GM18502 (cell line): ENCODE measurements at regions not wholly inside any gene's neighbourhood (a gene's known extent, or its start where the extent isn't known, plus 50 kb on each side); places are given as distances from the start of the nearest gene placed in this dataset.

Experiments
- ATAC-seq: cut with Tn5 transposase; IDR thresholded peaks from one replicate; pipeline ENCODE4 v1.9.1; 2021; ENCODE audit warnings: mild to moderate bottlenecking; ENCODE audit not compliant: unreplicated experiment, poor library complexity

GRCh38 chr2:226155093-226155875 lies 644.3 kb downstream of the IRS1 start:
- ATAC-seq: no peak

GRCh38 chr2:226154610-226155009 lies 645.0 kb downstream of the IRS1 start:
- ATAC-seq: no peak

- no peak for ATAC-seq
Observed at GRCh38 chr2:226153553-226153952, 646.1 kb downstream of the IRS1 start.

- ATAC-seq: no peak
Observed at GRCh38 chr2:226151157-226151556, 648.5 kb downstream of the IRS1 start.

GRCh38 chr2:226143091-226143490 lies 656.5 kb downstream of the IRS1 start:
- ATAC-seq: no peak

- ATAC-seq: no peak
Observed at GRCh38 chr2:226142463-226142862, 657.2 kb downstream of the IRS1 start.

- no peak for ATAC-seq
Observed at GRCh38 chr2:226140594-226140993, 659.0 kb downstream of the IRS1 start.

GRCh38 chr2:226139759-226140158 lies 659.9 kb downstream of the IRS1 start:
- no peak for ATAC-seq

GRCh38 chr2:226137201-226137811 lies 662.3 kb downstream of the IRS1 start:
- ATAC-seq: peak; percentile 45

GRCh38 chr2:226136739-226137138 lies 662.9 kb downstream of the IRS1 start:
- ATAC-seq: peak; percentile 58

- ATAC-seq: no peak
Observed at GRCh38 chr2:226135861-226136548, 663.6 kb downstream of the IRS1 start.

GRCh38 chr2:226132323-226133215 lies 667.1 kb downstream of the IRS1 start:
- no peak for ATAC-seq

GRCh38 chr2:226131299-226131784 lies 668.3 kb downstream of the IRS1 start:
- no peak for ATAC-seq

- ATAC-seq: no peak
Observed at GRCh38 chr2:226130192-226130591, 669.4 kb downstream of the IRS1 start.

GRCh38 chr2:226127682-226128081 lies 671.9 kb downstream of the IRS1 start:
- ATAC-seq: no peak

GRCh38 chr2:226126104-226126503 lies 673.5 kb downstream of the IRS1 start:
- no peak for ATAC-seq

GRCh38 chr2:226125176-226125883 lies 674.3 kb downstream of the IRS1 start:
- no peak for ATAC-seq

GRCh38 chr2:226124548-226125011 lies 675.0 kb downstream of the IRS1 start:
- no peak for ATAC-seq

GRCh38 chr2:226123300-226123699 lies 676.3 kb downstream of the IRS1 start:
- no peak for ATAC-seq
